HG03060 (cell line): ENCODE measurements at regions not wholly inside any gene's neighbourhood (a gene's known extent, or its start where the extent isn't known, plus 50 kb on each side); places are given as distances from the start of the nearest gene placed in this dataset.
"Not testable (repeated sequence)": the region's sequence is repeated elsewhere in the genome, so short reads cannot be mapped to it uniquely, and the experiment has no call there.

Experiments used
- ATAC-seq: cut with Tn5 transposase; IDR thresholded peaks from one replicate; pipeline ENCODE4 v1.9.1; 2021; ENCODE audit warnings: low read depth, moderate number of reproducible peaks; ENCODE audit not compliant: unreplicated experiment

GRCh38 chr9:87781331-87781730 is 55.4 kb downstream of the CTSL start:
- ATAC-seq: no peak

- no peak for ATAC-seq
These were observed 57.3 kb downstream of the CTSL start for GRCh38 chr9:87783180-87783579.

GRCh38 chr9:87785315-87785970 is 59.5 kb downstream of the CTSL start:
- not testable (repeated sequence) for ATAC-seq

GRCh38 chr9:87786423-87786822 is 60.5 kb downstream of the CTSL start:
- ATAC-seq: no peak

- ATAC-seq: no peak
These were observed 61.0 kb downstream of the CTSL start for GRCh38 chr9:87786876-87787275.

- no peak for ATAC-seq
These were observed 61.8 kb downstream of the CTSL start for GRCh38 chr9:87787735-87788134.

GRCh38 chr9:87792831-87793288 is 66.9 kb downstream of the CTSL start:
- peak; percentile 93 for ATAC-seq

GRCh38 chr9:87793292-87793691 is 67.4 kb downstream of the CTSL start:
- no peak for ATAC-seq

GRCh38 chr9:87795178-87795577 is 69.3 kb downstream of the CTSL start:
- no peak for ATAC-seq

GRCh38 chr9:87796196-87796595 is 70.3 kb downstream of the CTSL start:
- ATAC-seq: no peak

GRCh38 chr9:87798261-87798833 is 72.4 kb downstream of the CTSL start:
- ATAC-seq: no peak

GRCh38 chr9:87799503-87799902 is 73.6 kb downstream of the CTSL start:
- no peak for ATAC-seq

GRCh38 chr9:87800456-87800855 is 74.5 kb downstream of the CTSL start:
- no peak for ATAC-seq

- no peak for ATAC-seq
These were observed 75.1 kb downstream of the CTSL start for GRCh38 chr9:87801013-87801412.

- ATAC-seq: no peak
These were observed 77.2 kb downstream of the CTSL start for GRCh38 chr9:87803166-87803565.

- no peak for ATAC-seq
These were observed 77.9 kb downstream of the CTSL start for GRCh38 chr9:87803623-87804345.

GRCh38 chr9:87805259-87805658 is 77.4 kb upstream of the SPATA31E1 start:
- no peak for ATAC-seq

GRCh38 chr9:87810008-87810407 is 72.7 kb upstream of the SPATA31E1 start:
- no peak for ATAC-seq

- ATAC-seq: no peak
These were observed 71.9 kb upstream of the SPATA31E1 start for GRCh38 chr9:87810679-87811178.

GRCh38 chr9:87812375-87813118 is 70.1 kb upstream of the SPATA31E1 start:
- no peak for ATAC-seq

GRCh38 chr9:87813119-87813463 is 69.6 kb upstream of the SPATA31E1 start:
- no peak for ATAC-seq
